ENCODE measurements at regions not wholly inside any gene's neighbourhood (a gene's known extent, or its start where the extent isn't known, plus 50 kb on each side); places are given as distances from the start of the nearest gene placed in this dataset.

GRCh38 chr5:3654515-3654914 is 58.9 kb downstream of the IRX1 start:
- no peaks in the 10 kb centered on the region for H3K9me2 ChIP-seq (ENCODE audit: insufficient read depth)
- no peaks in the 10 kb centered on the region for H3K4me1 Mint-ChIP-seq
- no peak overlapping the region for H3K4me3 Mint-ChIP-seq
- H3F3A ChIP-seq (replicated peaks; ENCODE audit: low read depth): no peaks in the 10 kb centered on the region
- no peak overlapping the region for H3K27ac Mint-ChIP-seq
- no peaks in the 10 kb centered on the region for H4K20me1 ChIP-seq (replicated peaks; ENCODE audit: insufficient read depth)
- no peaks in the 10 kb centered on the region for H3K36me3 Mint-ChIP-seq (ENCODE audit: low read depth)
- peaks cover 2% of the 10 kb centered on the region for H3K27me3 Mint-ChIP-seq (ENCODE audit: insufficient read depth, low read depth, poor library complexity)
- H3K27ac ChIP-seq (ENCODE audit: low read depth): no peak overlapping the region
- ATAC-seq (no peak), DNase-seq (ENCODE audit: low spot score) (no peak)
- no peaks in the 10 kb centered on the region for H3K4me1 ChIP-seq (ENCODE audit: insufficient read depth)
- H2AFZ ChIP-seq: no peak overlapping the region
- H3K4me2 ChIP-seq: no peak overlapping the region
- H3K27me3 ChIP-seq (ENCODE audit: insufficient read depth): no peaks in the 10 kb centered on the region
- H3K79me2 ChIP-seq (replicated peaks; ENCODE audit: insufficient read depth): no peaks in the 10 kb centered on the region
- H3K36me3 ChIP-seq (ENCODE audit: insufficient read depth): no peaks in the 10 kb centered on the region
- H3K9me3 Mint-ChIP-seq: 0 out of 3 replicates have a peak, but pooled peaks cover 3% of the 10 kb centered on the region
- TF ChIP-seq, protein P1, sequence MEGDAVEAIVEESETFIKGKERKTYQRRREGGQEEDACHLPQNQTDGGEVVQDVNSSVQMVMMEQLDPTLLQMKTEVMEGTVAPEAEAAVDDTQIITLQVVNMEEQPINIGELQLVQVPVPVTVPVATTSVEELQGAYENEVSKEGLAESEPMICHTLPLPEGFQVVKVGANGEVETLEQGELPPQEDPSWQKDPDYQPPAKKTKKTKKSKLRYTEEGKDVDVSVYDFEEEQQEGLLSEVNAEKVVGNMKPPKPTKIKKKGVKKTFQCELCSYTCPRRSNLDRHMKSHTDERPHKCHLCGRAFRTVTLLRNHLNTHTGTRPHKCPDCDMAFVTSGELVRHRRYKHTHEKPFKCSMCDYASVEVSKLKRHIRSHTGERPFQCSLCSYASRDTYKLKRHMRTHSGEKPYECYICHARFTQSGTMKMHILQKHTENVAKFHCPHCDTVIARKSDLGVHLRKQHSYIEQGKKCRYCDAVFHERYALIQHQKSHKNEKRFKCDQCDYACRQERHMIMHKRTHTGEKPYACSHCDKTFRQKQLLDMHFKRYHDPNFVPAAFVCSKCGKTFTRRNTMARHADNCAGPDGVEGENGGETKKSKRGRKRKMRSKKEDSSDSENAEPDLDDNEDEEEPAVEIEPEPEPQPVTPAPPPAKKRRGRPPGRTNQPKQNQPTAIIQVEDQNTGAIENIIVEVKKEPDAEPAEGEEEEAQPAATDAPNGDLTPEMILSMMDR (conservative IDR thresholded peaks at IDR 0.05; ENCODE audit: low read depth in 2 of 2): no peak
- no peak overlapping the region for H3K4me3 ChIP-seq

GRCh38 chr5:3656803-3657202 is 61.2 kb downstream of the IRX1 start:
- Histone ChIP-seq H3K4me1 (ENCODE audit: insufficient read depth) (no peaks in the 10 kb centered on the region), H3F3A (replicated peaks; ENCODE audit: low read depth) (no peaks in the 10 kb centered on the region), H4K20me1 (replicated peaks; ENCODE audit: insufficient read depth) (no peaks in the 10 kb centered on the region), H2AFZ (no peak overlapping the region), H3K4me2 (no peak overlapping the region), H3K9me2 (ENCODE audit: insufficient read depth) (no peaks in the 10 kb centered on the region), H3K79me2 (replicated peaks; ENCODE audit: insufficient read depth) (no peaks in the 10 kb centered on the region), H3K36me3 (ENCODE audit: insufficient read depth) (no peaks in the 10 kb centered on the region), H3K27ac (ENCODE audit: low read depth) (no peak overlapping the region), H3K27me3 (ENCODE audit: insufficient read depth) (no peaks in the 10 kb centered on the region), H3K4me3 (no peak overlapping the region)
- H3K4me1 Mint-ChIP-seq: no peaks in the 10 kb centered on the region
- no peak for TF ChIP-seq ZNF331 (CRISPR knock-in tag; IDR thresholded peaks at IDR 0.05; ENCODE audit: low read depth)
- TF ChIP-seq EZH2phosphoT487 (IDR thresholded peaks at IDR 0.05; ENCODE audit: unreplicated experiment): no peak
- no peak for TF ChIP-seq ZNF114 (CRISPR knock-in tag; IDR thresholded peaks at IDR 0.05)
- no peak for TF ChIP-seq REST (IDR thresholded peaks at IDR 0.05; ENCODE audit: unreplicated experiment)
- no peak for TF ChIP-seq JUNB (IDR thresholded peaks at IDR 0.05; ENCODE audit: unreplicated experiment)
- H3K27me3 Mint-ChIP-seq (ENCODE audit: insufficient read depth, low read depth, poor library complexity): peaks cover 2% of the 10 kb centered on the region
- ATAC-seq: no peak
- H3K9me3 Mint-ChIP-seq: no peaks in the 10 kb centered on the region
- no peak overlapping the region for H3K4me3 Mint-ChIP-seq
- no peak overlapping the region for H3K27ac Mint-ChIP-seq
- DNase-seq (ENCODE audit: low spot score): no peak
- no peaks in the 10 kb centered on the region for H3K36me3 Mint-ChIP-seq (ENCODE audit: low read depth)

All from GM23338 (cell line).